ENCODE measurements at regions not wholly inside any gene's neighbourhood (a gene's known extent, or its start where the extent isn't known, plus 50 kb on each side); places are given as distances from the start of the nearest gene placed in this dataset.
A peak's percentile ranks its signal among the peaks of the same experiment; 100 is the strongest.

GRCh38 chr1:209328196-209328595, 255.3 kb upstream of the CAMK1G start:
- no peak for DNase-seq (ENCODE audit: low read depth)

DNA sequence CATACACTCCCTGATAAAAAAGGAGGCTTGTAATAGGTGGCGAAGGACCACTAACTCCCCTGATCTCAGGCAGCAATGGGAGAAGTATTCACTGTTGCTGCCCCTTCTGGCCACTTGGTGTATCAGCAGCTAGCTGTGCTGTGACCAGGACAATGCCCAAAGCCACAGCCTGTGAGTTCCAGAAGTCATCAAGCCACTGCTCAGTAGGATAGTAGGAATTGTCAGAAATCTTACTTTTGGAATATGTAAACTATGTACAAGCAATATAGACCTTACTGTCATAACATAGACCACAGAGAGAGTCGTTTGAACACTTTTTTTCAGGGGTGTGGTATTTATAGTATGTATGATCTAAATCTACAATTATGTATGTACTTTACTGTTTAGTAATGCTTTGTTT, 248.3 kb upstream of the CAMK1G start:
- no peak for DNase-seq (ENCODE audit: low read depth)

DNA sequence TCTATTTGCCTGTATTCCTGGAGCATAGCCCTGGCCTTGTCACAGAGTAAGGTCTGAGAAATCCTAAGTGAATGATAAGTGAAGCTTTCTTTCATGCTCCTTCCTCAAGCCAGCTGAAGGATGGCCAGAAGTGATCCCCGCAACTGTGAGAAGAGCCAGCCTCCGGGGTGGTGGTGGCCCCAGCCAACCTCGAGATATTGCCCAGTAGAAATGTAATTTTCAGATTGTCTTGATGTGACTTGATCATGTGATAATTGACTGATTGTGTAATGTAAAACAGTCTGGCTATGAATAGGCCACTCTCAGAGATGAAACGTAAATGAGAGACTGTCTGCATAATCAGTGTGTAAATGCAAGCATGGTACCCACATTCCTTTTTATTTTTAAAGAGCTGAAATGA, 242.4 kb upstream of the CAMK1G start:
- DNase-seq (ENCODE audit: low read depth), result no peak

- no peak for DNase-seq (ENCODE audit: low read depth)
Observed at GRCh38 chr1:209341673-209342420, 241.7 kb upstream of the CAMK1G start.

GRCh38 chr1:209342441-209343175, 240.9 kb upstream of the CAMK1G start:
- no peak for DNase-seq (ENCODE audit: low read depth)

DNA sequence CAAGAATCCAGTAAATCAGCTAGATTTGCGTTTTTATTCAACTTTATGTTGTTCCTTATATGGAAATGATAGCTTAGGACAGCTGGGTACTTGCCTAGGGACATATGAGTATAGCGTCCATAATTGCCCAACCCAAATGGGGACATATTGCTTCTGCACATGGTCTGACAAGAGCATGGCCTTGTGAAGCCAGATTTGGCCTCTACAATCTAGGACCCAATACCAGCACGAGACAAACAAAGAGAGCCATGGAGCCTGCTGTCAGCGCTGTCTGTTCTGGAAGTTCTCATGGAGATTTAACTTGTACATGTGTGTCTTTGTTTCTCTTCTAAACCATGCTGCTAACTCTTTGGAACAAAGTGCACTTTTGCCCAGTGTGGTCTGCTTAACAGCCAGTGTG, 240.0 kb upstream of the CAMK1G start:
- DNase-seq (ENCODE audit: low read depth), result no peak

GRCh38 chr1:209344156-209344555, 239.4 kb upstream of the CAMK1G start:
- DNase-seq (ENCODE audit: low read depth), result no peak

- no peak for DNase-seq (ENCODE audit: low read depth)
Observed at GRCh38 chr1:209349363-209350308, 233.9 kb upstream of the CAMK1G start.

GRCh38 chr1:209353053-209353452, 230.5 kb upstream of the CAMK1G start:
- DNase-seq (ENCODE audit: low read depth), result no peak

- peak; percentile 12 for DNase-seq (ENCODE audit: low read depth)
Observed at GRCh38 chr1:209354111-209354839, 229.2 kb upstream of the CAMK1G start.

GRCh38 chr1:209354840-209355165, 228.7 kb upstream of the CAMK1G start:
- DNase-seq (ENCODE audit: low read depth), result no peak

DNA sequence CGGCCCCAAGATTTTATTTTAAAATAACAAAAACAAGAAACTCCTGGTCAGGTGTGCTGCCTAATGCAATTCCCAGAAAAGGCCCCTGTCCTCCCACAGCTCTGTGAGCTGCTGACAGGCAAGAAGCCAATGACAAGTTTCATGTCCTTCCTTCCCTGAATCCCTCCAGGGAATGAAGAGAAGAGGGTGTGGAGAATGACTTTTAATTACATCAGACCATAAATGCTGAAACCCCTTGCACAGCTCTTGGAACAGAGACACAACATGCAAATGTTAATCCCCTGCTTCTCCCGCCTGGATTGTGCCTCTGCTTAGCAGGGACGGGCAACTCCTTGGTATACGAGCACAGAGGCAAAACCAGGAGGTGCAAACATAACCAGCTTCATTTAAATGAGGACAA, 228.1 kb upstream of the CAMK1G start:
- DNase-seq (ENCODE audit: low read depth), result no peak

DNA sequence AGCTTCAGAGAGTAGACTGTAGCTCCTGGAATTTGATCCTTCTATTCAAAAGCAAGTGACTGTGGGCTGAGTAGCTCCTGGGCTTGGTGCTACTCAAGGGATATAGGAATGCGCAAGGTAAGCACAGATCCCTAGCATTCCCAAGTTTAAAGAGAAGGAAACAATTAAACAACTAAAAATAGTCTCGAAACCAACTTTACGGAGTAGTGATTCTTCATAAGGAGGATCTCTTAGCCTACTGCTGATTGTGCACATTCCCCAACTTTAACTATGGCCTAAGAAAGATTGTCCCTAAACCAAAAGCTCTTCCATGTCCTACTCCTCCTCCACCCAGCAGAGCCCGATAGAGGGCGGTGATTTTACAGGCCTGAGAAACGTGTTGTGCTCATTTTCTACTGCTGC, 226.5 kb upstream of the CAMK1G start:
- no peak for DNase-seq (ENCODE audit: low read depth)

DNA sequence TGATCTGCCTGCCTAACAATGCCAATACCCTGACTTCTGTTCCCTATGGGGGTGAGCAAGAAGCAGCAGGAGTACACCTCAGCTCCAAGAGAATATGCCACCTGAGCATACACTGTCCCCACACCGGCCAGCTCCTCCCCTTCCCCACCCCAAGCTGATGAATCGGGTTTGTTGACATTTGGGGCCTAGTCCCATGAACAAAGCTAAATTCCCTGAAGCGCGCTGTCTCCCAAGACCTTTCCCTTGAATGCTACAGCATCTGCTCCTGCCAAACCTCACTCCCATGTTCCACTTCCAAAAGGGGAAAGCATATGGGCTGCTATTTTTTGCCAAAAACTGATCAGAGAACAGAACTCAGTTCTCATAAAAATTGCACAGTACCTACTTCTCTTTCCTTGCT, 220.4 kb upstream of the CAMK1G start:
- no peak for DNase-seq (ENCODE audit: low read depth)

GRCh38 chr1:209364716-209365115, 218.8 kb upstream of the CAMK1G start:
- DNase-seq (ENCODE audit: low read depth), result no peak

- DNase-seq (ENCODE audit: low read depth), result no peak
Observed at GRCh38 chr1:209367061-209367772, 216.3 kb upstream of the CAMK1G start.

GRCh38 chr1:209368864-209369598, 214.5 kb upstream of the CAMK1G start:
- no peak for DNase-seq (ENCODE audit: low read depth)

GRCh38 chr1:209370241-209370995, 213.1 kb upstream of the CAMK1G start:
- no peak for DNase-seq (ENCODE audit: low read depth)

- no peak for DNase-seq (ENCODE audit: low read depth)
Observed at GRCh38 chr1:209375097-209375496, 208.4 kb upstream of the CAMK1G start.
